Erythroblast (primary cell): ENCODE measurements at regions not wholly inside any gene's neighbourhood (a gene's known extent, or its start where the extent isn't known, plus 50 kb on each side); places are given as distances from the start of the nearest gene placed in this dataset.

Experiments
- GATA1 ChIP-seq: IDR thresholded peaks from 2 replicates; pipeline ENCODE4 v1.6.1; 2011; ENCODE audit warnings: low read depth, mild to moderate bottlenecking, control low read depth, low read length, moderate library complexity
- POLR2A ChIP-seq: IDR thresholded peaks from 2 replicates; pipeline ENCODE4 v1.6.1; 2011; ENCODE audit warnings: mild to moderate bottlenecking, low read length

DNA sequence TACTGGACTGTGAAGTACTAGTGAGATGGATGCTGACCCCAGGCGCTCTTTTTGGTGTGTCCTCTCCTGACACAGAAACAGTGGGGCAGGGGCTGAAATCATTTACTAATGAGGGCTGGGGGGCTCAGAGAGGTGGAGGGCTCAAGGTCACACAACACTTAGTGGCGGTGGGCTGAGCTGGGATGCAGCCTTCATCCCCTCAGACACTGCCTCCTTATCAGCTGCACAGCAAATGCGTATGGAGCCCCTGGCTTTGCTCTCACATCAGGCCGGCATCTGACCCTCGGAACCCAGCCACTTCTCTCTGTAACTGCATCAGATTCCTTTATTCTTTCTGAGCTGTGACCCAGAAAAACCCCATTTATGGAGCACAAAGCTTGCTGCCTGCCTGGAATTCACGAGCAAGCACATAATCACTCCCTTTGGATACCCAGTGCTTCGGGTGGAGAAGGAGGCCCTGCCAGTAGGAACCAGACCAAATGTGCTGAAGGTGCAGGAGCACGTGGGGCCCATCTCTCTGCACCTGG is 736.6 kb downstream of the TBC1D22A start:
- TF ChIP-seq POLR2A (no peak), GATA1 (no peak)
